ENCODE measurements at regions not wholly inside any gene's neighbourhood (a gene's known extent, or its start where the extent isn't known, plus 50 kb on each side); places are given as distances from the start of the nearest gene placed in this dataset.

DNA sequence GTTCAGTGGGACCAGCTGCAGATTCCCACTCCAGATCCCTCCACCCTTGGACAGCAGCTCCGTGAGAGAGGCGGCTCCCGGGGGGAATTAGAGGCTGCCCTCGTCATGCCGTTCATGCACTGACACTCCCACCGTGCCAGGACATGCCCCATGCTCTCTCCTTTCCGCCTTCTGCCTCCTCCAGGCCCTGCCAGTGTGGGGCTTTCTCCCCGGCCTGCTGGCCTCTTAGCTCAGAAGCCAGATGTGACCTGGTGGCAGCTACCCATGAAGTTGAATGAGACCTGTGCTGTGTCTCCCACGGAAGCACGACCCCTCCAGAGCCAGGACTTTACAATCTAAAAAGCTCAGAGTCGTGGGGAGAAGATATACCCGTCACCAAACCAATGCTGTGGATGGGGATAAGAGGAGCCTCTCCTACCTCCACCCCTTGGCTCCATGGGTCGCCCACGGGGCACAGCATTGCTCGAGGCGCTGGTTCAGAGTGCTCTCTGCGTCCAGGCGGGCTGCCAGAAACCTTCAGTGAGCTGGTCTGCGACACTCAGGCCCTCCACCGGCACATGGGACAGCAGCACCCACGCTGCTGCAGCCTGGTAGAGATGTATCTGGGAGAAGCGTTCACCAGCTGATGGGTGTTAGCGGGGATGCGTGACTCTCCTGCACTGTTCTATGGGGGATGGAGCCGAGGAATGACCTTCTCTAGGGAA lies 111.0 kb upstream of the GPC1 start:
- DNase-seq, result no peak

DNA sequence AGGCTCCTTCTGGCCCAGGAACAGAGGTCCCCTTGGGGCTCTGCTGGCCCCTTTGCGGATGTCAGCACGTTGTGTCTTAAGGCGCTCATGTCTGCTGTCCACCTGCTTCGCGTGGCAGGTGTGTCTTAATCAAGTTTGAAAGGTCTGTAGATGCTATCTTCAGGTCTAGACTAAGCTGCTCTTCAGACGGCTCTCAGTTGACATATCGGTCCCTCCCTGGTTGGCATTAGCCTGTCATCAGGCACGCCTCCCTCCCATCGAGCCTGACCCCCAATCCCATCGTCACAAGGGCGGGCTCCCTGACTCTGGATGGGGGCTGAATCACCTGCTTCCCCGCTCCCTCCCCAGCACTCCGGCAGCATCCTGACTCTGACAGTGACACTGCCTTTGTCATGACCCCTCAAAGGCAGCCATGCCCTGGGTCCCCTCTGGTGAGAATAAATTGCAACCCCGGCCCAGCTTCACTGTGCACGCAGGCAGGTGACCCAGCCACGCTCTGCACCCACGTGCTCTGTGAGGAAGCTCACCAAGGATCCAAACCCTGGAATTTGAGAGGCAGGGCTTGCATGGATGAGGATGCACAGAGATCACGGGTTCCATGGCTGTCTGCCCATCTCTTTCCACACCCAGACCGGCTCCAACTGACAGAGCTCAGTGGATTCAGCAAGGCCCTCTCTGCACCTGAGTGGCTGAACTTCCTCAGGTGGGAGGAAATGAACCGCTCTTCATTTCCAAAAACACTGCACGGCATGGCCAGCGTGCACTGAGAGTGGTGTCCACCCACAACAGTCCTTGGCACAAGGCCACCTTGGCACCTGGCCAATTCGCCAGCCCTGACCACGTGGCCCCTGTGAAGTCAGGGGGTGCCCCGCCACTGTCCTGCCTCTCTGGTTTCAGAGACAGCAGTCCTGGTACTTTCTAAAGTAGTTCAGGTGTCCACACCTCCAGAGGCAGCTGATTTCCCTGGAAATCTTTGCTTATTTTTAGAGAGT lies 110.2 kb upstream of the GPC1 start:
- no peak for DNase-seq

DNA sequence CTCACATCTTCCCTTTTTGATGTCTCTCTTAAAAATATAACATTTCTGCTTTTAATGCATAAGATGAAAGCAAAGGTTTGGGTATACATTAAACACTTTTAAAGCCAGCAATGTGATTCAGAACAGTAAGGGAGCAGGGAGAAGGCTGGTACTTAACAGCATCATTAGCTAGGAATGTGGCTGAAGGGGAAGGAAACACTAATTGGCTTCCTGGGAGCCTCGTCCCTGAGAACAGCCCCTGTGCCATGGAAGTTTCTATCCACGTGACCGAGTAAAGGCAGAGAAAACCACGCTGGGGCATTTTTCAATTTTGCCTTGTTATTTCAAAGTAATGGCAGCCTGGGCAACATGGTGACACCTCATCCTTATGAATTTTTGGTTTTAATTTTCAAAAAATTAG lies 109.2 kb upstream of the GPC1 start:
- DNase-seq, result peak; percentile 54

DNA sequence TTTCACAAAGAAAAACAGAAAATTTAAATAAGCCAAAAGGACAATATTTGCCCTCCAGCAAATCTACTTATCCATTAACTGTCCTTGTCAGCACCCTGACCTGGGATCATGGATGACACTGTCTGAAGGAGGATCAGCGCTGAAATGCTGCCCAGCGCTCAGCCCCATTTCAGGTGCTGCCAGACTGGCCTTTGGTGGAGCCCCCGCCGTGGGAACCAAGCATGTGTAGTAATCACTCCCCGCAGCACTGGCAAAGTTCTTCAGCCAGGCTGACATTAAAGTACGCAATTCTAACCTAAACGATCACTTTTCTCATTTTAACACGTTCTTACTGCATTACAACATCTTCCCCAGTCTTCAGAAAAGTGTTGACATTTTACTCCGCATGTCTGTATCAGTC lies 108.6 kb upstream of the GPC1 start:
- DNase-seq, result no peak

DNA sequence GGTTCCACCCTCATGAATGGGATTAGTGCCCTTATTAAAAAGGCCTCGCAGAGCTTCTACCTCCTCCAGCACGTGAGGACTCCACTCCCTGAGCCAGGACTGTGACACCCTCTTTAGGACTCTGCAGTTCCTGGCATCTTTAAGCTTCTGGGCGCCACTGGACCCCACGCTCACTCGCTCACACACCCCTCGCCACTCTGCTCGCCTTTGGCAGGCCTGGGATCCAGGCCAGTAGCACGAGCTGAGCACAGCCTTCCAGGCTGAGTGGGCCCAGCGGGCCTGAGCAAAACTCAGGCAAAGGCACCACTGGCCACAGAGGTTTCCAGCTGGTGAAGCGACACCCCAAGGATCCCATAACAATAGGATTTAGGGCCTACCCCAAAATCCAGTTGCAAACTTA lies 107.9 kb upstream of the GPC1 start:
- no peak for DNase-seq

DNA sequence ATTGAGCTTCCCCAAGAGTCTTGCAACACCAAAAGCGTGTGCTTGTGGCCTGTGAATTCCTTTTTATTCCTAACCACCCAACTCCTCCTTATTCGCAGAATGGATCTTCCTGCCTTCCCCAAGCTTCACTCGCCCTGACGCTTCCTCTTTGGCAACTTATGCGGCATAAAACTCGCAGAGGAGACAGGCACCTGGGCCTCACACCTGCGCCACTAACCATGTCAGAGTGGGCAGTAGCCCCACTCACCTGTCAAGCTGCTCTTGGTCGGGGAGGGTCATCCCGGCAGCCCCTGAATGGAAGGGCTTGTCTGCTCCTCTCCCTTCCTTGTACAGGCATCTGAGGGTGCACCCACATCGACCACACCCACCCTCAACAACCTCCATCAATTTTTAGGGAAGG lies 106.9 kb upstream of the GPC1 start:
- no peak for DNase-seq

DNA sequence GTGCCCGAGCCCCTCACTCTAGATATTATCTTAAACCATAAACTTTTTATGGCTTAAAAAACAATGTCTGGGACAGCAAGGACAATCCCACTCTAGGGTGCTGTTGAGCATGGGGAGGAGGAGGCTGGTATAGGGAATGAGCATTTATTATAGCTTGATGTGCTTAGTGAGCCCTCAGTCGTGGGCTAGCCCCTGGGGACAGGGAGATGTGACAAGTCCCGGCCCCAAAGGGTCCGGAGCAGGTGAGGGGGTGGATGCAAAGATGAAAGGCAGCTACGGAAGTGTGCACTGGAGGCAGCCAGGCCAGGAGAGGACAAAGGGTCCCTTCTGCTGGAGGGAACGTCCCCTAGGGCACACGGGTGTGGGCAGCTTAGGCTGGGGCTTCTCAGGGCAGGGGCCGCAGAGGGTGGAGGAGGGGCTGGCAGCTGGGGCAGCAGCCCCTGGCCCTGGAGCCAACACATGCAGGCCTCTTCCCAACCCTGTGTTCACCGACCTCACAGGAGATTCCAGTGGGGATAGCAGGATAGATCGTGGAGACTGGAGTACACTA lies 106.3 kb upstream of the GPC1 start:
- no peak for DNase-seq

DNA sequence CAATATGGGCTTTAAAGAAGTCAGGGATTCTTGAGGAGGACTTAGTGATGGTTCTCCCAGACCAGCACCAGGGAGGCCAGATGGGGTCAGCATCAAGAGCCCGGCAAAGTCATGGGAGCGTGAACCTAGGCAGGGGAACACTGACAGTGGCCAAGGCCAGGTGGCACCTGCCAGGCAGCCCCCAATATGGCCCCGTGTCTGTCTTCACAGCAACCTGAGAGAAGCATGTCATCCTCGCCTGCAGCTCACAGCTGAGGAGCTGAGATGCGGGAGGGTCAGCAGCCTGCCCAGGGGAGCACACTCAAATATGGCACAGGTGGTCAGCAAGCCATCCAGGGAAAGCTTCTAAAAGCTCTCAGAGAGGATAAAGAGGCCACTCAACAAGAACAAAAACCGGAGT lies 105.7 kb upstream of the GPC1 start:
- DNase-seq, result no peak

DNA sequence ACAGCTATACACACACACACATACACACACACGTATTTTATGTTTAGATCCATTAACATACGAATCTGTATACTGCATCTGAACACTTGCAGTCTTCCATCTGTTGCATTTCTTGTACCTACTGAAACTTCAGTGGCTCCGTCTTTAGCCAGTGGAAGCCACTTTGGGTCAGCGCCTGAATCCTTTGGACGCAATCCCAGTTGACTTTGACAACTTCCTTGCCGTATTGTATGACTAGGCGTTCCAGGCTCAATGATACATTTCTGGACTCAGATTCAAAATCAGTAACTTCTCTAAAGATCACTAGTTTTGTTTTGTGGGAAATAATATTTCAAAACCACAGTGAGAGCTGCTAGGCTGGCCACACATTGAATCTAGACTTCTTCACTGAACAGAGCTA lies 101.5 kb upstream of the GPC1 start:
- DNase-seq, result no peak

DNA sequence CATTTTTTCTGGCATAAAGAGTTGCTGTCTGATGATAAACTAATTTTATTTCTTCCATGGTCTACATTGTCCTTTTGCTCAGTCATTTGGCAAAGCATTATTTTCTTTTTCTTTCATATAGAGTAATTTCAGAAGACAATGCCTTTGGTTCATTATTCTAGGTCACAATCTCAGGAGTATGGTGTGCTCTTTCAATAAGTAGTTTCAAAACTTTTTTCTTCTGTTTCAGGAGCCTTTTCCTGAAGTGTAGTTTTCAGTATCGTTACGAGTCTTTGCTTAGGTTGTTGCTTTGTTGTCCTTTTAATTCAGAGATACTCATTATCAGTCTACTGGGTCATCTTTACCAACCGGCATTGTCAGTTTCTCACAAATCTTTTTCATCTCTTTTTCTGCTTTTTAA lies 100.4 kb upstream of the GPC1 start:
- no peak for DNase-seq

DNA sequence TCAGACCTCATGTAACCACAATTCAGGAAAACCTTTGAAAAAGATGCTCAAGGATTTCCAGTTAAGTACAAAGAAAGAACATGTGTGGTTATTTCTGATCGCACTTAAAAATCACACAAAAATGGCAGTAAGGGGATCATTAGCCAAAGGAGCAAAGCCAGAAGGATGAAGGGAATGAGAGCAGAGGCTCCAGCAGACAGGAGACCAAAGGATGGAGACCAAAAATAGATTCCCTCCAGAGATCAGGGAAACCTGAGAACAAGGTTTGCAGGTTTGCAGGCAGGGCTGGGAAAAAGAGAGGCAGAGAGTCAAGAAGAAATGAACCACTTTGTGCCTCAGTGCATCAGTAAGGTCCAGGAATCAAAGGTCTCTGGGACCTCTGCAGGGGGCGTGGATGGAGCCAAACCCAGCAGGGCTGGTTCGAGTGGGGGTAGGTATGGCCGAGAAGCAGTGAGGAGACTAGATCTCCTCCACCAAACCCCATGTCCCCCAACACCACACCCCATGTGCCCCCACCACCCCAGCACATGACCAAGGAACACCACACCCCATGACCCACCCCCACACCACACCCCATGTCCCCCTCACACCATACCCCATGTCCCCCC lies 98.5 kb upstream of the GPC1 start:
- DNase-seq, result no peak

DNA sequence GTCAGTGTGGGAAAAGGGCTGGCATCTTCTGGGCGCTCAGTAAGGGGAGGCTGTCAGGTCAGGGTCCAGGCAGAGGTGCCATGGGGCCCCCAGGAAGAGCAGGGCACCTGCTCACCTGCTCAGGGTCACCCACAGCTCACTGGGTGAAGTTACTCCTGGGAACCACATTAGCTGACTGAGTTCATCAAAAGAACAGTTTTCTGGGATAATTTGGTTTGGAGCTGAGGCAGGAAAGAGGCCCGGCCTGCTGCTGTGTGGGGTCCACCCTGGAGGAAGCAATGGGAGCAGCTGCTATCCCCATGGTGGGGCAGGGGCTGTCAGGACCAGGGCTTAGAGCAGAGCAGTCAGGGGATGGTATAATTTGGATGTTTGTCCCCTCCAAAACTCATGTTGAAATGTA lies 97.2 kb upstream of the GPC1 start:
- DNase-seq, result no peak

DNA sequence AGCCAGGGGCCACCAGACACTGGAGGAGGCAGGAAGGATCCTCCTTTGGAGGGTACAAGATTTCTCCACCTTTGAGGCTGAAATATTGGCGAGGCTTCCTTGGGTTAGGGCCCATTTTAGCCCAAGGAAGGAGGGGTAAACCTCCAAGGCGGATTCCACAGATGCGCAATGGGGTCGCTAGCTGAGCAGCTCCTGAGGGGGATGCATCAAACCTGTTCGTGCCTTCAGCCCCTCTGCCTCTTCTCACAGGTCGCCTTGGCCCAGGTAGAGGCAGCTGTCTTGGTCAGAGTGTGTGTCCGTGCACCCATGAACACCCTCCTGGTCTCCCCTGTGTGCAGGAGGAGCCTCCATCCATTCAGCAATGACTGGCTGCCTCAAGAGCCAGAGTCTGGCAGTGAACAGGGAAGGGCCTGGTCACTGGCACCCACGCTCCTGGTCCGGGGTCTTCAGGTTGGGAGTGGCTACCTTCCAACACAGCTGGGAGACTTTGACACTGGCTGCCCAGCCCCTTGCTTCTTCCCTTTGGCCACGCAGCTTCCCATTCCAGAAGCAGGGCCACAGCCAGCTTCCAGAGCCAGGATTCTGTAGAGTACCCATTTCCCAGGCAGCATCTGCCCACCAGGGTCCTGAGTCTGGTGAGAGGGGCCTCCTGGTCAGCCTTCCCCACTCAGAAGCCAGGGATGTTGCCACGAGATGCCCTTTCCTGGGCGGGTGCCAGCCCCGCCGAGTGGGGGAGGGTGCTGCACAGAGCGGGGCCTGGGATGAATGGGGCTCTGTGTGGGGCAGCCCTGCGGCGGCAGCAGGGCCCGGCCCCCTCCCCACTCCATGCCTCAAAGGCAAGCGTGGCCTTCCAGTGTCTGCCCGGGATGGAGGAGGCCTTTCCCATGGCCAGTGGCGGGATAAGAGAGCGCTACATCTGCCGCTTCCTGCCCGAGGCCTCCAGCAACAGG lies 95.8 kb upstream of the GPC1 start:
- DNase-seq, result no peak

DNA sequence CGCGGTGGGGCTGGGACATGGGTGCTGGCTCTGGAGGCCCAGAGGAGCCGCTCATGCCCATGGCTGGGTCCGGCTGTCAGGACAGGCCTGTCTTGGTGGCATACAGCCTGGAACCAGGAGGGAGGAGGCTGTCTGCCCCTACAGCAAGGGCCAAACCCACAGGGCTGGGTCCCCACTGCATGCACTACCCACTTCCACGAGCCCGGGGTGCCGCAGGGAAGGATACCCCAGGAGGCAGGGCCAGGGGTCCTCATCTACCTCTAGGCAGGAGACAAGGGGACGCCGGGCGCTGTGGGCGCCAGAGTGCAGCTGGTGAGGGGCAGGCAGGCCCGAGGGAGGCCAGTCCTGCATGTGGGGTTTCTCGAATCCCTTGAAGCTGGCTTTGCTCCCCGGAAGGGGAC lies 95.1 kb upstream of the GPC1 start:
- no peak for DNase-seq

DNA sequence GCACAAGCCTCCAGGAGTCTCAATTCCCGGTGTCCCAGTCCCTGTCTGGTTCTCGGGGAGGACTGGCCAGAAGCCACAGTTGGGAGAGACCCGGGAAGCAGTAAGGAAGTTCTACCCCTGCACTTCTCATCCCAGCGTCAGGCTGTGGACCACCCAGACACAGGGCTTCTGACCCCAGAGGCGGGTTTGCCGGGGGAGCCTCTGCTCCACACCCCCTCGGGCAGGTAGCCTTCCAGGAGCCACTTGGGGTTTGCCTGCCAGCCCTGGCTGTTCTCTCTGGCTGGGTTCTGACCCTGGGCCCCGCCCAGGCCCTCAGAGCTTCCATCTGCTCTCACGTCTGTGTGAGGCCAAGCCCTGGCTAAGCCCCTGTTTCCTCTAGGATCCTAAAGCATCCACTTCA lies 94.4 kb upstream of the GPC1 start:
- DNase-seq, result no peak

DNA sequence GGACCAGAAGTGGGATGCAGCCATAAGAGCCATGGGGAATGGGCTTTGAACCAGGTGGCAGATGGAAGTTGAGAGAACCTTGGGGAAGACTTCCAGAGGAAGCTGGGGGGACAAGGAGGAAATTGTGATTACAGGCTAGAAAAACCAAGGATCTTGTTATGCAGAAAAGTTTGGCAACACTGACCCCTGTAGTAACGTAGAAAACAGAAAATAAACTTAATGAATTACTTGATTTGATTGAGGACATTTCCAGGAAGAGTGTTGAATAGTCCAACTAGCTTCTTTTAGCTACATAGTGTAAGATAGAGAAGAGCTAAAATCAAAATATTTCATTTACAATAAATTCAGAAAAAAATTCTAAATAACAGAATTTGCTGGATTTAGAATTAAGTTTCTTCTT lies 91.9 kb upstream of the GPC1 start:
- DNase-seq, result no peak

DNA sequence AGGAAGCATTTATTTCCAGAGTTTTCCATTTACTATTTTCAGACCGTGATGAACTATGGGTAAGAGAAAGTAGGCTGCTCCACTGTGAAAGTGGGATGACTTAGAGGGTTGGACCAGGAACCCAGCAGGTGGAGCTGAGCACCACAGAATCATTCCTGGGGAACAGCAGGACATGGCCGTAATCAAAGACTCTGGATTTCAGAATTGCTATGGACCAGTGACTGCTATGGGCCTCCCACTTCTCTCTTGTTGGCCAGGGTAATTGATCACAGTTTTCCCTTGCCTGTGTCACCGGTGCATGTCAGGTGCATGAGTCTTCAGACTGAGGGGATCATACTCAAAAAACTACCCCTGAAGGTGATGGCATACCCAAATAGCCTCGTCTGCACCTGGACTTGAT lies 90.6 kb upstream of the GPC1 start:
- DNase-seq, result no peak

DNA sequence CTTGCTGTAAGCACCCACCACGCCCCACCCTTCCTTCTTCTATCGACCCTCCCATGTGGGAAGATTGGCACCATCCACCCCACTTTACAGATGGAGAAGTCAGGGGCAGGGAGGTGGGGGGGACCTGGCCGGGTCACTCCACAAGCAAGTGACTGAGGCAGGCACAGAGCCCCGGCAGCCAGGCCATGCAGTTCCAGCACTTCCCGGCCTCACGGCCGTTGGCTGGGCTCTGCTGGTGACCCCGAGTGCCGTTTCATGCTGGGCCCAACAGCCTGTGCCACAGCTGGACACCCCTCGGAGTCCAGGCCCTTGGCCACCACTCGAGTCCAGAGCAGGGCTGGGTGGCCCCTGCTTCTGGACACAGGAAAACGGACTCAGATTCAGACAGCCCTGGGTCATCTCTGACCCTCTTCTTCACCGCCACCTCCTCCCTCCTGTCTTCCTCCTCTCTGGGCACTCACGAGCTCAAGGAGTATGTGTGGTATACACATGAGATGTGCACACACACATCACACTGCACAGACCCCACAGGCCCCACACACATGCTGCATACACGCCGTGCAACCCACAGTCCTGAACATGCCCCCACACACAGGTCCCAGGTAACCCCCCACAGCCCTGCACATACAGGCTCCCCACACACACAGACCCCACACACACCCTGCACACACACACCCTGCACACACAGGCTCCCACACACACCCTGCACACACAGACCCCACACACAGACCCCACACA lies 89.3 kb upstream of the GPC1 start:
- no peak for DNase-seq

DNA sequence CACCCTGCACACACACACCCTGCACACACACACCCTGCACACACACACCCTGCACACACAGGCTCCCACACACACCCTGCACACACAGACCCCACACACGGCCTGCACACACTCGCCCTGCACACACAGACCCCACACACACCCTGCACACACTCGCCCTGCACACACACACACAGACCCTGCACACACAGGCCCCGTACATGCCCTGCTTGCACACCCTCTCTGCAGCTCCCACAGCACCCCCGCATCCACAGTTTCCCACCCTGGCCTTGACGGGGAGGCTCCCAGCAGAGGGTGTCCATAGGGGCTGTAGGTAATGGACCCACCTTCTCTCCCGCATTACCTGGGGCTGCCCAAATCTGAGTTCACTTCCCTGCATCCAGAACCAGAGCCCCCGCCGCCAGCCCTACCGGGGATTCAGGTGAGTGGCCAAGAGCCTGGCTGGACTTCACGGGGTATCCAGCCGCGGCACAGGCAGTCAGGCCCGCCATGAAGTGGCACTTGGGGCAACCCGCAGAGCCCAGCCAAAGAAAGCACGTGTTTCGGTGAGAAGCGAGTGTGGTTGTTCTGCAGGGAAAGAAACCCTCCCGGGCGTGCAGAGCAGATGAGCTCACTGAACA lies 88.6 kb upstream of the GPC1 start:
- no peak for DNase-seq

DNA sequence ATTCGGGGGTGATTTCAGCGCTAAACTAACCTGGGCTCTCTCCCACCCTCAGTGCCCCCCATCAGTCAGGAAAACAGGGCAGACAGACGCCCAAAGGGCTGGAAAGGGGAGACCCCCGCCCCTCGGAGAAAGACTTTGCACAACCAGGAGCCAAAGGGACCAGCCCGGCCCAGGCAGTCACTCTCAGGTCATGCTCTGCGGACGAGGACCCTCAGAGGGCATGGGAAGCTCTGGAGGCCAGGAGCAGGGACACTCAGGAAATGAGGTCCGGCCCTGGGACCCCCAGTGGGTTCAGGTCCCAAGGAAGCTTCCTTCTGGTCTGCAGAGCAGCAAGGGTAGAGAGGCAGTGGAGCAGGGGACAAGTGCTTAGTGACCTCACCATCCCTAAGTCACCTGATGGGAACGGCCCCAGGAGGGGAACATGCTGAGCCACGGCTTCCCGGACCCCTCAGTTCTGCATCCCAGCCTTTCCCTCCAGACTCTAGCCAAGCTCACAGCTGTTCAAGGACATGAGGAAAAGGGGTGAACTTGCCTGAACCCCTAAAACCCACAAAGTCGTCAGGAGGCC lies 88.0 kb upstream of the GPC1 start:
- no peak for DNase-seq

DNA sequence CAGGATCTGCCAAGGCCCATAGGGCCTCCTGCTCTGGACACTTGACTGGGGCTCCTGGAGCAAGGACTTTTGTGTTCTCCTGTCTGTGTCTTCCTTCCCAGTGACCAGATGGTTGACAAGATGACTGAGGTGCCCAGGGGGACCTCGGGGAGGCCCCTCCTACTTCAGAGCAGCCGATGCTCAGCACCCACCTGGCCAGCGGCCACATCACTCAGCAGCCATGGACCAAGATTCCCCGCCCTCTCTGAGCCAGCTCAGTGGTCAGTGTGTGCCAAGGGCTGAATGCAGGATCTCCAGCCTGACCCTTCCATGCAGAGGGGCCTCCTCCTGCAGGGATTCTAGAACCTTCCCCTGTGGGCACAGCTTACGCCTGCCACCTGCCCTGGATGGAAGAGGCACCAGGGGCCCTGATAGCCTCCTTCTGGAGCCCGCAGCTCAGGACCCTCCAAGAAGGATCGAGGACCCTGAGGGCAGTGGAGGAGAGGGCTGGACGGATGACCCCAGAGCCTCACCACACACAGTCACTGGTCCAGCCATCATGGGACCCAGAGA lies 87.4 kb upstream of the GPC1 start:
- no peak for DNase-seq

Data from kidney glomerular epithelial cell (primary cell).